ENCODE measurements at regions not wholly inside any gene's neighbourhood (a gene's known extent, or its start where the extent isn't known, plus 50 kb on each side); places are given as distances from the start of the nearest gene placed in this dataset.
A peak's percentile ranks its signal among the peaks of the same experiment; 100 is the strongest.
"Not testable (repeated sequence)": the region's sequence is repeated elsewhere in the genome, so short reads cannot be mapped to it uniquely, and the experiment has no call there.

GRCh38 chr20:53801609-53802370 is 208.2 kb upstream of the ZNF217 start:
- ATAC-seq (replicated peaks): no peak
- Mint-ChIP-seq H3K4me3 (no peak overlapping the region), H3K27me3 (no peaks in the 10 kb centered on the region), H3K9me3 (peaks cover 4% of the 10 kb centered on the region), H3K27ac (no peak overlapping the region), H3K36me3 (ENCODE audit: low read depth) (no peaks in the 10 kb centered on the region), H3K4me1 (no peaks in the 10 kb centered on the region)

- H3K4me1 Mint-ChIP-seq: no peaks in the 10 kb centered on the region
- H3K27ac Mint-ChIP-seq: no peak overlapping the region
- no peak for ATAC-seq (replicated peaks)
- H3K4me3 Mint-ChIP-seq: no peak overlapping the region
- H3K9me3 Mint-ChIP-seq: peaks cover 4% of the 10 kb centered on the region
- H3K27me3 Mint-ChIP-seq: no peaks in the 10 kb centered on the region
- H3K36me3 Mint-ChIP-seq (ENCODE audit: low read depth): no peaks in the 10 kb centered on the region
These were observed 207.4 kb upstream of the ZNF217 start for GRCh38 chr20:53800883-53801604.

GRCh38 chr20:53800418-53800817 is 206.8 kb upstream of the ZNF217 start:
- Mint-ChIP-seq H3K36me3 (ENCODE audit: low read depth) (no peaks in the 10 kb centered on the region), H3K4me1 (no peaks in the 10 kb centered on the region), H3K27me3 (no peaks in the 10 kb centered on the region), H3K4me3 (no peak overlapping the region), H3K27ac (no peak overlapping the region), H3K9me3 (peaks cover 4% of the 10 kb centered on the region)
- ATAC-seq (replicated peaks): no peak

DNA sequence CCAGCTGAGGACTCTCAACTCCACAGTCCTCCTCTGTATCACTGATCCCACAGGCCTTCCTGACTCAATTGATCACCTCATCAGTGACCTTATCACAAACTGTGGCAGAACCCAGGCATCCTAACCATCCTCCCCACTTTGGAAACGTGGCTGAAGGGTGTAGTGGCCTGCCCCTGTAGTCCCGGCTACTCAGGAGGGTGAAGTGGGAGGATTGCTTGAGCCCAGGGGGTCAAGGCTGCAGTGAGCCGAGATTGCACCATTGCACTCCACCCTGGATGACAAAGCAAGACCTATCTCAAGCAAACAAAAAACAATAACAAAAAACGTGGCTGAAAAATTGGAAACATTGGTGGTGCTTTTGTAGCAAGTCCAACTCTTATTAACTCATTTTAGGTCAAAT is 203.4 kb upstream of the ZNF217 start:
- Mint-ChIP-seq H3K36me3 (ENCODE audit: low read depth) (no peaks in the 10 kb centered on the region), H3K27me3 (no peaks in the 10 kb centered on the region), H3K4me3 (no peak overlapping the region), H3K27ac (no peak overlapping the region), H3K4me1 (no peaks in the 10 kb centered on the region), H3K9me3 (peaks cover 4% of the 10 kb centered on the region)
- no peak for ATAC-seq (replicated peaks)

DNA sequence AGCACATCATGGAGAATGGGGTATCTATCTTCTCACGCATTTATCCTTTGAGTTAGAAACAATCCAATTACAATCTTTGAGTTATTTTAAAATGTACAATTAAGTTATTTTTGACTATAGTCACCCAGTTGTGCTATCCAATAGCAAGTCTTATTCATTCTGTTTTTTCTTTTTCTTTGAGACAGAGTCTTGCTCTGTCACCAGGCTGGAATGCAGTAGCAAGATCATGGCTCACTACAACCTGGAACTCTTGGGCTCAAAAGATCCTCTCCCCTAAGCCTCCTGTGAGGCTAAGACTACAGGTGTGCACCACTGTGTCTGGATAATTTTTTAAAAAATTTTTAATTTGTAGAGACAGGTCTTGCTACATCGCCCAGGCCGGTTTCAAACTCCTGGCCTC is 201.5 kb upstream of the ZNF217 start:
- Mint-ChIP-seq H3K4me1 (peaks cover 5% of the 10 kb centered on the region), H3K27ac (no peak overlapping the region), H3K9me3 (peaks cover 4% of the 10 kb centered on the region), H3K27me3 (no peaks in the 10 kb centered on the region), H3K4me3 (no peak overlapping the region), H3K36me3 (ENCODE audit: low read depth) (no peaks in the 10 kb centered on the region)
- ATAC-seq (replicated peaks): no peak

DNA sequence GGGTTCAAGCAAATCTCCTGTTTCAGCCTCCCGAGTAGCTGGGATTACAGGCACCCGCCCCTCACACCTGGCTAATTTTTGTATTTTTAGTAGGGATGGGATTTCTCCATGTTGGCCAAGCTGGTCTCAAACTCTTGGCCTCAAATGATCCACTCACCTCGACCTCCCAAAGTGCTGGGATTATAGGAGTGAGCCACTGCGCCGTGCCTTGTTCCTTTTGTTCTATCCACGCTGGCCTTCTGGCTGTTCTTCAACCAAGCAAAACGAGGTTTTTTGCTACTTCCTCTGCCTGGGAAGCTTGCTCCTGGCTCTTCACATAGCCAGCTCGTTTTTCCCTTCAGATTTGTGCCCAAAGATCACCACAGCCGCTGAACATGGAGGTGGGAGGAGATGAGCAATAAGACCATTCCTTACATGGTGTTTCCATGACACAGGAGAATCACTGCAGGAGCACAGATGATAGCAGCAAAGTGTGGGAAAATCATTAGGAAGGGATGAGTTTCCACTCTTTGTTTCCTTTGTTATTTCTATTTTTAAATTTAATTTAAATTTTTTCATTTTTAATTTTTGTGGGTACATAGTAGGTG is 201.0 kb upstream of the ZNF217 start:
- no peak for ATAC-seq (replicated peaks)
- Mint-ChIP-seq H3K36me3 (ENCODE audit: low read depth) (no peaks in the 10 kb centered on the region), H3K4me3 (no peak overlapping the region), H3K27me3 (no peaks in the 10 kb centered on the region), H3K27ac (no peak overlapping the region), H3K9me3 (peaks cover 4% of the 10 kb centered on the region), H3K4me1 (peaks cover 8% of the 10 kb centered on the region)

DNA sequence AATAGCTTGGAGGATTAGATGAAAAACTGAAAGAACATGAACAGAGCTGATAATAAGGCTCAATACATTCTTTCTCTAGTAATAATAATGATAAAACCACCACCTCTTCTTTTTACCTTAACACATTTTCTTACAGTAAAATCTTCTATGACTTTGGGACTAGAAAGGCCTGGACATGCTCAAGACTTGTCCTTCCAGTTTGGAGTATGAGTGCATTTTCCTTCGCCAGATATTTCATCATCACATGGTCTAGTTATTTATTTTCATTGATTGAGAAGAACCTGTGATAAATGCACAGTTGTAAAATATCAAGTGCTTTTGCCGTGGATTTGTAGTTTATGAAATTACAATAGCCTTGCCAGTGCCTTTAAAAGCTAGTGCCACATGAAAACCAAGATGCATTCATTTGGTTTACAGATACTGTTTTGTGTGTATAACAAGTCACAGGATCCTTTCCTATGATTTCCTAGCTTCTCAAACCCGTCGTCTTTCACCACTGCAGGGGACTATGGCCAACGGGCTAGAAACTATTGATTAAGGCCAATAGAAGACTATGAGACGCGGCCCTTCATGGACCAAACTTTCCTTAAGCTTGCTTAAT is 200.2 kb upstream of the ZNF217 start:
- Mint-ChIP-seq H3K4me3 (no peak overlapping the region), H3K27me3 (no peaks in the 10 kb centered on the region), H3K4me1 (peaks cover 10% of the 10 kb centered on the region), H3K9me3 (peaks cover 4% of the 10 kb centered on the region), H3K27ac (no peak overlapping the region), H3K36me3 (ENCODE audit: low read depth) (no peaks in the 10 kb centered on the region)
- no peak for ATAC-seq (replicated peaks)

- no peak for ATAC-seq (replicated peaks)
- Mint-ChIP-seq H3K4me3 (no peak overlapping the region), H3K27ac (peak overlapping the region; percentile 19), H3K4me1 (peaks cover 10% of the 10 kb centered on the region), H3K27me3 (no peaks in the 10 kb centered on the region), H3K9me3 (peaks cover 3% of the 10 kb centered on the region), H3K36me3 (ENCODE audit: low read depth) (no peaks in the 10 kb centered on the region)
These were observed 199.4 kb upstream of the ZNF217 start for GRCh38 chr20:53792946-53793536.

DNA sequence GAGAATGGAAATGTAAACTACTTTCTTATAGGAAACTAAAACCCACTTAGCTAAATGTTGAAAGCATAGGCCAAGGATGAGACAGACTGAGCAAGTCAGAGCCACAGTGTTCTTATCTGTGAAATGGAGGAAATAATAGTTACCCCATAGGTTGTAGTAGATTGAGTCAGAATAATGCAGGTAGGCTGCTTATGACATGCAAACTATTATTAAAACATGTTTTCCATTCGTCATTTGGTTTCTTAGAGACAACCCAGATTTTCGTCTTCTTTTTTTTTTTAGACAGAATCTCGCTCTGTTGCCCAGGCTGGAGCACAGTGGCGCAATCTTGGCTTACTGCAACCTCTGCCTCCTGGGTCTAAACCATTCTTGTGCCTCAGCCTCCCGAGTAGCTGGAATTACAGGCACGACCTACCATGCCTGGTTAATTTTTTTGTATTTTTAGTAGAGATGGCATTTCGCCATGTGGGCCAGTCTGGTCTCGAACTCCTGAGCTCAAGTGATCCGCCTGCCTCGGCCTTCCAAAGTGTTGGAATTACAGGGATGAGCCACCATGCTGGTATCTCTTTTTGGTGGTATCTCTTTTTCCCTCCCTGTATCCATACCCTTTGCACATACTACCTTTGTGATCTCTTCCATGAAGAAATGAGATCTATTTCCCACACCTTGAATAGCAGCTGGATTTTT is 196.5 kb upstream of the ZNF217 start:
- Mint-ChIP-seq H3K36me3 (ENCODE audit: low read depth) (no peaks in the 10 kb centered on the region), H3K4me3 (no peak overlapping the region), H3K27me3 (no peaks in the 10 kb centered on the region), H3K4me1 (peaks cover 10% of the 10 kb centered on the region), H3K9me3 (no peaks in the 10 kb centered on the region), H3K27ac (peak overlapping the region; percentile 38)
- ATAC-seq (replicated peaks): peak; percentile 83

DNA sequence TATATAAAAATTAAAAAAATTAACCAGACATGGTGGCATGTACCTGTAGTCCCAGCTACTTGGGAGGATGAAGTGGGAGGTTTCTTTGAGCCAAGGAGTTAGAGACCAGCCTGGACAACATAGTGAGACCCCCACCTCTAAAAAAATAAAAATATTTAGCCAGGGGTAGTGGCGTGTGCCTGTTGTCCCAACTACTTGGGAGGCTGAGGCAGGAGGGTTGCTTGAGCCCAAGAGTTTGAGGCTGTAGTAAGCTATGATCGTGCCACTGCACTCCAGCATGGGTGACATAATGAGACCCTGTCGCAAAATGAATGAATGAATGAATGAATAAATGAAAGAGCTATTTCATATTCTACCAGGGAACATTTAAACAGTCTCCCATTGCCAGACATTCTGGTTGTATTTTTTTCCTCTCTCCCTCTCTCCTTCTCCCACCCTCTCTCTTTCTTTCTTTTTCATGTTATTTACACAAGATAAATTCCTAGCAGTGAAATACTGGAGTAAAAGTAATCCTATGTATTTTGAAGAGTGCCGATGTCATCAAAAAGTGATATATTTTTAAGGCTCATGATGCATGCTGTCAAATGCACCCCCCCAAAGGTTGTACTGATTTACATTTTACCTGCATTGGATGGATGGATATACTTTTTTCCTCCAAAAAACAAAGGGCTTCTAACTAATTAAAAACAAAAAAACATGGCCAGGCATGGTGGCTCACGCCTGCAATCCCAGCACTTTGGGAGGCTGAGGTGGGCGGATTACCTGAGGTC is 194.8 kb upstream of the ZNF217 start:
- ATAC-seq (replicated peaks): no peak
- H3K9me3 Mint-ChIP-seq: no peaks in the 10 kb centered on the region
- no peaks in the 10 kb centered on the region for H3K36me3 Mint-ChIP-seq (ENCODE audit: low read depth)
- no peaks in the 10 kb centered on the region for H3K27me3 Mint-ChIP-seq
- H3K4me3 Mint-ChIP-seq: no peak overlapping the region
- peaks cover 10% of the 10 kb centered on the region for H3K4me1 Mint-ChIP-seq
- H3K27ac Mint-ChIP-seq: no peak overlapping the region

GRCh38 chr20:53787491-53787931 is 193.9 kb upstream of the ZNF217 start:
- not testable (repeated sequence) for H3K9me3 Mint-ChIP-seq; ATAC-seq (replicated peaks); H3K4me3 Mint-ChIP-seq; H3K27ac Mint-ChIP-seq; H3K27me3 Mint-ChIP-seq; H3K36me3 Mint-ChIP-seq (ENCODE audit: low read depth)
- H3K4me1 Mint-ChIP-seq: peaks cover 10% of the 10 kb centered on the region

GRCh38 chr20:53786445-53787267 is 193.0 kb upstream of the ZNF217 start:
- H3K36me3 Mint-ChIP-seq (ENCODE audit: low read depth): no peaks in the 10 kb centered on the region
- no peak overlapping the region for H3K4me3 Mint-ChIP-seq
- H3K4me1 Mint-ChIP-seq: peaks cover 10% of the 10 kb centered on the region
- no peak overlapping the region for H3K27ac Mint-ChIP-seq
- no peaks in the 10 kb centered on the region for H3K27me3 Mint-ChIP-seq
- no peak for ATAC-seq (replicated peaks)
- H3K9me3 Mint-ChIP-seq: no peaks in the 10 kb centered on the region

DNA sequence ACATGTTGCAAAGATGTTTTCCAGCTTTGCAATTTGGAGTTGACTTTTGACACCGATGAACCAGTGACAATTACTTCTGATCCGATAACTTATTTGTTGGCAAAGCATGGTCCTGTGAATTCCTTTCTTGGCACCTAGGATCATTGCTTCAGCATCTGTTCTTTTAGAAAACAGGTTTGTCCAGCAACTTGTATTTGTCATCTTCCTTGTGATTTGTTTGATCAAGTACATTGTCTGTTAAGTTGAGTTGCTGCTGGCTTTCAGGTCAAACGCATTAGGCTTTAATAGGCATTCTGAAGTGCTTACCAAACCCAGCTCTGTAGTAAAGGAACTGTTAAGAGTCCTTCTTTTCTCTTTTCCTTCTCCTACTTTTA is 192.4 kb upstream of the ZNF217 start:
- H3K4me3 Mint-ChIP-seq: no peak overlapping the region
- no peaks in the 10 kb centered on the region for H3K27me3 Mint-ChIP-seq
- H3K27ac Mint-ChIP-seq: no peak overlapping the region
- no peaks in the 10 kb centered on the region for H3K9me3 Mint-ChIP-seq
- no peak for ATAC-seq (replicated peaks)
- no peaks in the 10 kb centered on the region for H3K36me3 Mint-ChIP-seq (ENCODE audit: low read depth)
- peaks cover 10% of the 10 kb centered on the region for H3K4me1 Mint-ChIP-seq

All from activated T-helper 17 cell treated with anti-CD3 and anti-CD28 coated beads, Interleukin-2, amount 50 U/mL, for 72 hours (primary cell).